ENCODE measurements at regions not wholly inside any gene's neighbourhood (a gene's known extent, or its start where the extent isn't known, plus 50 kb on each side); places are given as distances from the start of the nearest gene placed in this dataset.
"Not testable (repeated sequence)": the region's sequence is repeated elsewhere in the genome, so short reads cannot be mapped to it uniquely, and the experiment has no call there.

DNA sequence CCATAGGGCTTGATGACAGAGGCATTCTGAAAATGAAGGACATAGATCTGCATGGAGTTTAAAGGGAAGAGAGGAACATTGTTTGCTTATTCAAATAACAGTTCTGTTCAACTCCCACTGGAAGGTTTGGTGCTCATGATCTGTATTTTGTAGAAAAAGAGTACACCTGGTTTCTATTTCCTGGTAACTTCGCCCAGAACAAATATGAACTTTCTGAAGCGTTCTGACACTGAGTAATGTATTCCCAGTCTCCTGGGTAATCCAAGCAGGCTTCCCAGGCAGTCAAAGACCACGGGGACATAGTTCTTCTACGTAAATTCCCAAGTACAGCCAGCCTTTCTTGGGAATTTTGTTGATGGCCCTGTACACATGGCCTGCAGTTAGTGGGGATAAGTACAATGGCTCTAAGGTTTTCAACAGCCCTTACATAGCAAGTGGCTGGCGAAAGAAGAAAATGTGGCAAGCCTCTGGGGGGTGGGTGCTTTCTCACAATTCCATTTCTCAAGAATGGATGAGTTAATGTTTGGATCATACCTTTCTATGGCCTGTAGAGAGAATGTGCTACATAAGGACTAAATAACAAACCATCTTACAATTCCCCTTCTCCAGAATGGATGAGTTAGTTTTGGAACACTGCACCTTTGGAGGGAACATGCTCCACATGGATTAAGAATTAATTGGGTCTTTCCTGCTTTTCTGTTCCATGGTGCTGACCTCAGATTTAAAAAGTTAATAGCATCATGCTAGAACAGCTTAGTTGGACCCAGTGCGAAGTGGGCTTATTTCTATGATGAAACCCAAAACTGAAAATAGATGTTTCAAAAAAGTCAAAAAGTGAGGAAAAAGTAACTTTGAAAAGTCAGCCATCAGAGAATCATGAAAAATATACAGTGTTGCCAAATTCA is 52.7 kb downstream of the COL6A6 start:
- DNase-seq (ENCODE audit: missing footprints) (no peak), ATAC-seq (no peak)
- intact Hi-C loops (cut with DNase I), result no loop called here

DNA sequence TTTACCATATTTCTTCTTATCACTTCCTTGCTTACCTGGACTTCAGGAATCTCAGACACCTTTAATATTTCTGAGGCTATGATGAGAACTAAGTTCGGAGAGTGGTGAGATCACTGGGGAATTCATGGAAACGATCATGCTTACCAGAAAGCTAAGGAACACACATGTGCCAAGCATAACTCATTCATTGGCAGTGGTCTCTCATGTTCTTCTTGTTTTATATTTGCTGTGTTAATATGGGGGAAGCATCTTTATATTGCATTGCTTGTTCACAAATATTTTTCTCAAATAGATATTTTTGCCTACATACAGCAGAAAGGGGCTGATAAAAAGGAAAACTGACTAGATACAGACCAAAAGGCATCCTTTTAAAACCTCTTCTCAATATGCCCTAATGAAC is 55.8 kb downstream of the COL6A6 start:
- no peak for ATAC-seq

DNA sequence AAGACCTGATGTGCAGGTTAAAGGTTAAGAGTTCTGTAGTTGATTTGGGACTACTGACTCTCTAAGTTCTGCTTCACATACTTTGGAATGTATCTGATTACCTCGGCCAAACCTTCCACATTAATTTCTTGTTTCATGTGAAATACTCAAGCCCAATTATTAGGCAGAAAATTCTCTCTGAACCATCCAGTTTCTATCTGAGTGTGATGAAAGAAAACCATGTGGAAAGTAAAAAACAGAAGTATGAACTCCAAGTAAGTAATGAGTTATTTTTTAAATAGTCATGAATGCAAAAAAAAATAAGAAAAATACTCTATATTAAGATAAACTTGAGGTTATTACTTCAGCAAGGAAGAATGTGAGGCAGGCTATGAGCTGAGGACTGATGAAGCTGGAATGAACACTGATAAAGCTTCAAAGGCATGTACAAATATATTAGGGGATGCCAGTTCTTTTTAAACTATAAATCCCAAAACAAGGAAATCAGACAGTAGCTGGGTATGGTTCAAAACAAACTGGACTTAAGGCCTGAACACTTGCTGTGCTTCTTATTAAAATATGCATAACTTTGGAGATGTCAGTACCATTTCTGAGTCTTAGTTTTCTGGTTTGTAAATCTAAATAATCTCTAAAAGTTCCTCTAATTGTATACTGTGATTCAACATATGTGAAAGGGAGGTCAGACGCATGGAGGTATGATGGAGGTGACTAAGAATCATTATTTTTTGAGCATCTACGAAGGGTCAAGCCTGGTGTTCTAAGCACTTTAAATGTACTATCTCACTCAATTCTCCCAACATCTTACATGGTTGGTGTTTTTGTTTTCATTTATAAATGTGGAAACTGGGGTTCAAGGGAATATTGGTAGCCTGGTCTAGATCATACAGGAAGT is 59.6 kb downstream of the COL6A6 start:
- DNase-seq (ENCODE audit: missing footprints), result no peak
- ATAC-seq, result no peak
- intact Hi-C loops (cut with DNase I), result no loop called here

More for the DNA sequence above, 55.8 kb downstream of the COL6A6 start:
- intact Hi-C loops (cut with DNase I), result no loop called here
- DNase-seq (ENCODE audit: missing footprints), result no peak

DNA sequence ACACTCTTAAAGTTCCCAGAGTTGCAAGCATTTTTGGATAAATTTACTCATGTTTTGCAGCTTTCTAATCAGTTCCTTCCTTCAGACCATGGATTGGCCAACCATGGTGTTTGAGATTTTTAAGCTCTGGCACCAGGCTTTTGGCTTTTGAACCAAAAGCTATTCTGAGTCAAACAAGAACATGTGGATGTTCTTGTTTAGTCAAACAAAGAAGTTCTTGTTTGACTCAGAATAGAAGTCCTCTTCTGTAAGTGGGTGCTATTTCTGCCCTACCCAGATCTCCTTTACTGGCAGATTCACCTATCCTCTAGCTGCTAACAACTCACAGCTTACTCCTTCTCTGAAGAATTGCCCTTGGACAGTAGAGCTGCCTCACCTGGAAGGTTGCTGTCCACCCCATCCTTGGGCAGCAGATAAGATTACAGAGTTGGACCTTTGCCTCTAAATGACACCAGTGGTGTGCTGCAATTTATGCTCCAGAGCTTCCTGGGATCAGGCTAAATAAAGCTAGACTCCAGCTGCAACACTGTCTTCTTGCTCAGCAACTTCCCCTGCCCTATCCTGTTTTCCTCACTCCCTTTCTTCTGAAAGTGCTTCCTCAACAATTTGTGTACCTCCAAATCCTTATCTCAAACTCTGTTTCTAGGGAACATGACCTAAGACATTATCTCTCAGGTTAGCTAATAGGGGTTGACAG is 65.6 kb downstream of the COL6A6 start:
- DNase-seq (ENCODE audit: missing footprints) (no peak), ATAC-seq (peak; percentile 87)
- intact Hi-C loops (cut with DNase I), result no loop called here

DNA sequence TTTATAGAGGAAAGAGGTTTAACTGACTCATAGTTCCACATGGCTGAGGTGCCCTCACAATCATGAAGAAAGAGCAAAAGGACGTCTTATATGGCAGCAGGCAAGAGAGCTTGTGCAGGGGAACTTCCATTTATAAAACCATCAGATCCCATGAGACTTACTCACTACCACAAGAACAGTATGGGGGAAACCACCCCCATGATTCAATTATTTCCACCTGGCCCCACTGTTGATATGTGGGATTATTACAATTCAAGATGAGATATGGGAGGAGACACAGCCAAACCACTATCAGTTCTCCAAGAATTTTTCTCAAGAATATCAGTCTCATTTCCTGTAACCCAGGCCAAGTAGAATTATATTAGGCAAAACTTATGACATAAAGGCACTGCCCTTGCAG is 77.8 kb downstream of the COL6A6 start:
- intact Hi-C loops (cut with DNase I); ATAC-seq; DNase-seq (ENCODE audit: missing footprints): not testable (repeated sequence)

DNA sequence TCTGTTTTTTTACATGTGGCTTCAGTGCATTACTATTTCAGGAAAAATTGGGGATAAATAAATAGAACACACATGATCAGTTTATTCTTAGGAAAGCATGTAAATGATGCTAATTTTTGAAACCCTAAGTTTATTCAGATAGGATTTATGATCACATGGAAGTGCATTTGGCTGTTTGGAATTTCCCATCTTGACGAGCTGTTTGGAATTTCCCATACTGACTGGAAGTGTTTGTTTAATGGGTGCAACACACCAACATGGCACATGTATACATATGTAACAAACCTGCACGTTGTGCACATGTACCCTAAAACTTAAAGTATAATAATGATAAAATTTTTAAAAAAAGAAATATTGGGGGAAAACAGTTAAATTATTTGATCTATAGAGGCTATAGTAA is 79.5 kb downstream of the COL6A6 start:
- intact Hi-C loops (cut with DNase I), result no loop called here
- no peak for DNase-seq (ENCODE audit: missing footprints)
- ATAC-seq, result no peak

DNA sequence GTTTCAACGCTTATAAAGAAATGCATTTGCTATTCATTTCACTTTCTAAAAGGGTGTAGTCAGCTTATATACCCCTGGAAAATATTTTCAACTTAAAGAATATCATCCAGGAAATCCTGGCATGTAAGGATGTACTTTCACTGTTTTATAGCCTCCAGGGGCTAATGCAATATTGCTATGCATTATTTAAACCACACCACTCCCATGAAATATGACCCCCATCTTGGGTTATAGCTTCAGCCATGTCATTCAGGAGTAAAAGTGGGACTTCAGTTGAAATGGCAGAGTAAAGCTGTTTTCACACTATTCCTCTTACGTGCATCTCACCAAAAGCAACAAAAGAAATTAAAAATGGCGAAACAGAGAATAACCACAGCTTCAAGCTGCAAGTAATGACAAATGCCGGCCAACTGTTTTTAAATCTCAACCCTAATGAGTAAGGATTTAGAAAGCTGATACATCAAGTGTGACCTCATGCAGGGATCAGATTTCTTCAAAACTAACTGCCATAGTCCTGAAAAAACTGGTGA is 84.5 kb downstream of the COL6A6 start:
- ATAC-seq (no peak), DNase-seq (ENCODE audit: missing footprints) (no peak)
- intact Hi-C loops (cut with DNase I), result no loop called here

DNA sequence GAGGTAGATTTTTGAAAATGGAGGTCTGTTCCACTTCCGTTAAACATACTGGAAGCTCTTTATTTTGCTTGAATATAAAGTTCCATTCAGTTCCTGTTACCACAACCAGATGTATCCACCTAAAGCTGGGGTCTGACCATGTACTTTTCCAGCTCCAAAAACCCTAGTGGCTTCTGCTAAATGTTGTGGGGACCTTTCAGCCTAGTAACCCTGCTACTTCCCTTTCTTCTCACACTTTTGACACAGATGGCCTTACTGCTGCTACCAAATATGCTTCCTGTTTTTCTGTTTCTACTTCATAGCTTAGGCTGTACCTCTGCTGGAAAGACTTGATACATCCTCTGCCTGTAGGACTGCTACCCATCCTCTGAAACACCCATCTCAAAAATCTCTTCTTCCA is 87.8 kb downstream of the COL6A6 start:
- ATAC-seq (no peak), DNase-seq (ENCODE audit: missing footprints) (no peak)
- intact Hi-C loops (cut with DNase I), result no loop called here

DNA sequence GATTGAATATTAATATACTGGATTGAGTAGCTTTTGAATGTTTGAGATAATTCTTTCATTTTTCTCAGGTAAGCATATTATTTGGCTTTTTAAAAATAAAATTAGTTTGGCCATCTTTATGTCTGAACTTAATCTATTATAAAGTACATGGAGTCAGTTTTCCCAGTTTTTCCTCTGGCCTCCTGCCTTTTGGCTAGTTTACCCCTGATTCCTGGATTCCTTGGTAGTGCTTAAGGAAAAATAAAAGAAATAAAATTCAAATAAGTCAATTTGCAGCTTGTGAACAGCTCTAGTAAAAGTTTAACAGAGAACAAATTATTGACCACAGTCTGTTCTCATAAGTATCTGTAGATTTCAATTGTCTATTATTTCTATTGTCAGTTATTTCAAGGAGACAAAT is 89.4 kb downstream of the COL6A6 start:
- no peak for ATAC-seq

DNA sequence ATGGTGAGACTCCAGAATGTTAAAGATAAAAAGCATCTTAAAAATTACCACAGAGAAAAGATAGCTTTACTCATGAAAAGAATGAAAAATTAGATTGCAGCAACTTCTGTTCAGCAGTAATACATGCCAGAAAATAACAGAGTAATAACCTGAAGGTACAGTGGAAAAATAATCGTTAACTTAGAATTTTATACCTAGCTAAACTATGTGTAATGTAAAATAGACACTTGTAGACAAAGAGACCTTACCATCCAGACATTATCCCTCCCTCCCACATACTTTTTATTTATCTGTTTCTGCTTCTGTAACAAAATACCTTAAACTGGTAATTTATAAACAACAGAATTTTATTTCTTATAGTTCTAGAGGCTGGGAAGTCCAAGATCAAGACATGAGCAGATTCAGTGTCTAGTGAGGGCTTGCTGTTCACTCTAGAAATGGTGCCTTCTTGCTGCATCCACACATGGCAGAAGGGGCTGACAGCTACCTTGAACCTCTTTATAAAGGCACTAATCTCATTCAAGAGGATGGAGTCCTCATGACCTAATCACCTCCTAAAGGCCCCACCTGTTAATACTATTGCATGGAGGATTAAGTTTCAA is 90.7 kb downstream of the COL6A6 start:
- intact Hi-C loops (cut with DNase I), result no loop called here
- ATAC-seq (no peak), DNase-seq (ENCODE audit: missing footprints) (no peak)

More for the DNA sequence above, 89.4 kb downstream of the COL6A6 start:
- DNase-seq (ENCODE audit: missing footprints), result no peak
- intact Hi-C loops (cut with DNase I), result no loop called here

DNA sequence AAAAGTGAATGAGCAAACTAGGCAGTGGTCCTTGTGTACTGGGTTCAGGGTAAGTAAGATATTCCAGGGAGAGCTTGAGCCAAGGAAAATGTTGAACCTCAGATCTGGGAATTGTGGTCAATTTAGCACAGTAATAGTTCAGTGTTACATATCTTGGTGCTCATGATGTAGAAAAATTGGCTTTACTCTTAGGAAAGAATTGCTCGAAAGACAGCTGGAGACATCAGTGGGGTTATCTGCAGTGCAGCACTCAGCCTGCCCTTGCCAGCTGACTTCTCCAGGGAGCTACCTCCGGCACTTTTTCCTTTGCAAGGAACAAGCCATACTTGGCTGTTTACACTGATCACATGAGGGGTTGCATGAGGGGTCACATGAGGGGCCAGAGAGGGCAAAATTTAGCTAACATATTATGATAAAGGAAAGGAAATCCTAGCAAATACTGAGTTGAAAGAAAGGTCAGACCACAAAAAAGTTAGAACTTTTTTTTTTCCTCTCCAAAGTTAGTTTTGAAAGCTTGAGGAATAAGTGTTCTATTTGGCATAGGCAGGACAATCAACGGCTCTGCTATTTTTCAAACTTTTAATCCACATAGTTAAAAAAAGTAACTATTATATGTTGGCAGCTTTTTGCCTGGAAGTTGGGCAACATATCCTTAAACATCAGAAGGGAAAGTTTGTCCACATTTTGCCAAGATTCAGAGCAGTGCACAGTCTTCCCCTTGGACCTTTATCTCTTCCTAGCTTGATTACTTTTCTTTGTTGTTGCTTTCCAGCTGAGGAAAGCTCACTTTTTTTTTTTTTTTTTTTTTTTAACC is 92.4 kb downstream of the COL6A6 start:
- intact Hi-C loops (cut with DNase I), result no loop called here
- peak; percentile 72 for DNase-seq (ENCODE audit: missing footprints)
- peak; percentile 96 for ATAC-seq

DNA sequence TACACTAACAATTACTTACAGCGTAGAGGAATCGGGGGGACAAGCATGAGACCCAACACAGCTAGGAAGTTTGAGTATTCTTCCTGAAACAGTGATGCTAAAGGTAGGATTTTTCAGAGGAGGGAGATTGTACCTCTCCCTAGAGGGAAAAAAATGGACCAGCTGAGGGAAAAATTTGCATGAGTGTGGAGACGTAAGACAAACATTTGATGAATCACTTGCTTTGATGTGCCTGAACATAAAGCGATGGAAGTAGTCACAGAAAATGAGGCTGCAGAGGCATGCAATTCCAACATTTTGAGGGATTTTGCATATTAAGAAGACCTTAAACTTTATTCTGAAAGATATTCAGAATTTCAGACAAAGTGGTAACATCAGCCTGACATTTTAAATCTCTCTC is 102.2 kb downstream of the COL6A6 start:
- intact Hi-C loops (cut with DNase I), result no loop called here

DNA sequence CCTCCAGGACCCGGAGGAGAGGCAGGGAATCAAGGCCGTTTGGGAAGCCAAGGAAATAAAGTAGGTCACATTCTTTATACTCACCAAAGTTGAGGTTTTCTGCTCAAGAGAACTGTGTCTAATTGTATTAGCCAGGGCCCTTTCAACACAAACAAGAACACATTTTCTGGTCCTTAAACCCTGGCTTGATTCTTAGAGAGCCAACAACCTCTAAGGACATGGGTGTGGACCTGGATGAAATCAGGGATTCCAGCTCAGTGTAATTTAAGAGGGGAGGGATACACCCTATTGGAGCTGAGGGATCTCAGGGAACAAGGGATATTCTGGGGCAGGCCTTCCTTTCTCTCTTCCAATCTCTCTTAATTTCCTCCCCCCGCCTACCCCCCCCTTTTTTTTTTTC is 104.8 kb downstream of the COL6A6 start:
- intact Hi-C loops (cut with DNase I), result no loop called here
- ATAC-seq, result peak; percentile 85
- no peak for DNase-seq (ENCODE audit: missing footprints)

More for the DNA sequence above, 102.2 kb downstream of the COL6A6 start:
- ATAC-seq (no peak), DNase-seq (ENCODE audit: missing footprints) (no peak)

DNA sequence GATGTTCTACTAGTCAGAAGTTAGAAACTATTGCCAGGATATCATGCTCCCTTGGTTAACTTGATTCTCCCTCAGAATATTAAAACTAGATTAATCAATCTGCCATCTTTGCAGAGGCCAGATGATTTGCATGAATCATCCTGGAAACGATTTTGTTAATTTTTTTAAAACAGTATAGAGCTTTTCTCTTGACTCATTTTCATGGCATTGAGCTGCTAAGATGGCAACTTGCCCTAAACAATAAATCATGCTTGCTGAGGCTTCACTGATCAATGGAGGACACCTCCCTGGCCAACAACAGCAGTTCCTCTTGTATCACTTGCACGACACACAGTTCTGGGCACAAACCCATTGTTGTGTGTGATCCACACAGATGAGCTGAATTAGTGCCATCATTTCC is 109.1 kb downstream of the COL6A6 start:
- DNase-seq (ENCODE audit: missing footprints) (no peak), ATAC-seq (no peak)
- intact Hi-C loops (cut with DNase I), result no loop called here

DNA sequence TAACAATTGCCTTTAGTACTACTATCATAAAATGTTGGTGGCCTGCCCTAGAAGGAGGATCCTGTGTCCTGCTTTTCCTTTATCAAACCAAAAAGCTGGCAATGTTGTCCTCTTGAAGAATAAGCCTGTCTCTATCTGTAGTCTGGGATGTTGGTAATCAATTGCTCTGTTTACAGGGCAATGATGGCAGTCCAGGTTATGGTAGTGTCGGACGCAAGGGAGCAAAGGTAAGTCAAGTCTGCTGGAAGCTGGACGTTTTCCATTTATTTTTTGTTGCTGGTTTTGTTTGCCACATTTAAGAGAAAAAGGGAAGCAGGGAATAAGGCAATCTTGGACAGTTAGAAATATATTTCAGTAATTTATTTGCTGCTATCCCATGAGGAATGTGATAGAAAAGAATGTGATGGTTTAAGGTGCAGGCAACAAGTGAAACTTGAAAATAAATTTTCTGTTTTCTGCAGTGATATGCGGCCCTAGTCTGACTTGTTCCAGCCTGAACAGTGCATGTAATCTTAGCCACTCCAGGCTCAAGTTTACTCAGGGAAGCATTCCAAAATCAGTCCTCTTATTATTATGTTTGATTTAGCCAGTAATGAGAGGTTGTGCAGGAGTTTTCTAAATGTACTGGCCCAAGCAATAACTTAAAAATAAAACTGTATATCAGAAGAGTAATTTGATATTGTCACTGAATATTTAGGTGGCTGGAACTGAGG is 110.3 kb downstream of the COL6A6 start:
- intact Hi-C loops (cut with DNase I), result no loop called here
- DNase-seq (ENCODE audit: missing footprints) (no peak), ATAC-seq (no peak)

DNA sequence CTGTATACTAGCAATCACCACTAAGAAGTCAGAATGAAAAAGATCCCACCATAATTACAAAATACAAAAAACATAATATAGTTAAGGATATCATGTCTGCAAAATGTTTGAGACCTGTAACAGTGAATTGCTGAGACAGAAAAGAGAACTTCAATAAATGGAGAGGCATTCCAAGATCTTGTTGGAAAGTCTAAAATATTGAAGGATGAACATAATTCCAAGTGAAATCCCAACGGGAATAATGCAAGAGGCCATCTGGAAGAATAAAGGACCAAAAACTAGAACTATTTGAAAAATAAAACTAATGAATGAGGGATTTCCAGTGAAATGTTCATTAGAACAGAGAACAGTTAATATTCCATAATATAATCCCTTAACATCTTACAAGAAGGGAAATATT is 110.9 kb downstream of the COL6A6 start:
- ATAC-seq (no peak), DNase-seq (ENCODE audit: missing footprints) (no peak)
- intact Hi-C loops (cut with DNase I), result no loop called here

Measured in Right ventricle myocardium inferior (tissue), 1 donor.